Lower lobe of right lung (tissue), 2 donors: ENCODE measurements at regions not wholly inside any gene's neighbourhood (a gene's known extent, or its start where the extent isn't known, plus 50 kb on each side); places are given as distances from the start of the nearest gene placed in this dataset.

ENCODE experiments used
- ATAC-seq, 2 donors: fragments of 200-7000 bp; cut with Tn5 transposase; one replicate each; pipeline ENCODE4 v1.9.1; 2020 to 2022; ENCODE audit warnings: mild to moderate bottlenecking in 2 of 2, moderate library complexity in 2 of 2
- DNase-seq: peaks from one replicate; pipeline ENCODE4 v3.0.0-alpha.2; 2020
- H3K27ac ChIP-seq: fragments of 200-600 bp; one replicate; pipeline ENCODE4 v1.8.0; 2022
- H3K27me3 ChIP-seq: fragments of 200-600 bp; one replicate; pipeline ENCODE4 v1.8.0; 2022; ENCODE audit warnings: low read depth
- H3K36me3 ChIP-seq: fragments of 200-600 bp; one replicate; pipeline ENCODE4 v1.8.0; 2022; ENCODE audit warnings: mild to moderate bottlenecking
- H3K4me1 ChIP-seq: fragments of 200-600 bp; one replicate; pipeline ENCODE4 v1.8.0; 2022
- H3K4me3 ChIP-seq: fragments of 200-600 bp; one replicate; pipeline ENCODE4 v1.8.0; 2022; ENCODE audit warnings: mild to moderate bottlenecking
- H3K9me3 ChIP-seq: fragments of 200-600 bp; one replicate; pipeline ENCODE4 v1.8.0; 2022
- CTCF ChIP-seq: fragments of 200-600 bp; IDR thresholded peaks from one replicate; pipeline ENCODE4 v1.8.0; 2022; ENCODE audit warnings: antibody characterized with exemption, mild to moderate bottlenecking
- intact Hi-C: fragments of 100-400 bp; cut with DNase I; formaldehyde crosslinking; loops from one replicate; pipeline ENCODE4 v1.11.0; 2022
- donor health status: DM: no; HTN: yes; CAD: no; lungs with severe emphysema.

- no peak for ATAC-seq
- Histone ChIP-seq H3K27me3 (no peaks in the 10 kb centered on the region), H3K36me3 (no peaks in the 10 kb centered on the region), H3K27ac (no peak overlapping the region), H3K4me3 (no peak overlapping the region), H3K4me1 (no peaks in the 10 kb centered on the region), H3K9me3 (no peaks in the 10 kb centered on the region)
- intact Hi-C loops = no loop called here
- no peak for TF ChIP-seq CTCF
- DNase-seq = no peak
Observed at GRCh38 chr7:81606078-81606863, 163.6 kb downstream of the HGF start.

- no peak for TF ChIP-seq CTCF
- H3K4me3 ChIP-seq = no peak overlapping the region
Observed at GRCh38 chr7:81605493-81605892, 164.4 kb downstream of the HGF start.

GRCh38 chr7:81604808-81605174, 165.1 kb downstream of the HGF start:
- ATAC-seq (no peak), DNase-seq (no peak)
- intact Hi-C loops = no loop called here
- Histone ChIP-seq H3K4me3 (no peak overlapping the region), H3K9me3 (no peaks in the 10 kb centered on the region), H3K36me3 (no peaks in the 10 kb centered on the region), H3K27me3 (no peaks in the 10 kb centered on the region), H3K27ac (no peak overlapping the region), H3K4me1 (no peaks in the 10 kb centered on the region)
- TF ChIP-seq CTCF = no peak

More at GRCh38 chr7:81605493-81605892, 164.4 kb downstream of the HGF start:
- Histone ChIP-seq H3K36me3 (no peaks in the 10 kb centered on the region), H3K27me3 (no peaks in the 10 kb centered on the region), H3K27ac (no peak overlapping the region), H3K9me3 (no peaks in the 10 kb centered on the region), H3K4me1 (no peaks in the 10 kb centered on the region)
- intact Hi-C loops = no loop called here
- ATAC-seq = no peak
- DNase-seq = no peak

- TF ChIP-seq CTCF = no peak
- H3K9me3 ChIP-seq = no peaks in the 10 kb centered on the region
- ATAC-seq = no peak
Observed at GRCh38 chr7:81604075-81604807, 165.6 kb downstream of the HGF start.

GRCh38 chr7:81600608-81601007, 169.2 kb downstream of the HGF start:
- Histone ChIP-seq H3K27me3 (no peaks in the 10 kb centered on the region), H3K27ac (no peak overlapping the region), H3K4me1 (no peaks in the 10 kb centered on the region), H3K9me3 (no peaks in the 10 kb centered on the region), H3K4me3 (no peak overlapping the region), H3K36me3 (no peaks in the 10 kb centered on the region)
- DNase-seq (no peak), ATAC-seq (no peak)
- TF ChIP-seq CTCF = no peak
- intact Hi-C loops = no loop called here

More at GRCh38 chr7:81604075-81604807, 165.6 kb downstream of the HGF start:
- Histone ChIP-seq H3K36me3 (no peaks in the 10 kb centered on the region), H3K27ac (no peak overlapping the region), H3K4me3 (no peak overlapping the region), H3K4me1 (no peaks in the 10 kb centered on the region), H3K27me3 (no peaks in the 10 kb centered on the region)
- intact Hi-C loops = no loop called here
- no peak for DNase-seq
